K562 (cell line): ENCODE measurements at regions not wholly inside any gene's neighbourhood (a gene's known extent, or its start where the extent isn't known, plus 50 kb on each side); places are given as distances from the start of the nearest gene placed in this dataset.

Experiments used
- ATAC-seq: fragments of 200-7000 bp; cut with Tn5 transposase; 3 replicates; pipeline ENCODE4 v1.9.1; 2020; ENCODE audit warnings: moderate library complexity
- BruUV-seq: library from RNA; stranded (reverse); fragments of 400-500 nt; replicated peaks from 2 replicates; lab custom pipeline; 2021; lab: Mats Ljungman, UMichigan
- CTCF ChIA-PET: fragments of 300-600 bp; formaldehyde crosslinking; extraction: SDS; loops from one replicate; lab custom pipeline; 2021; ENCODE audit warnings: low intra/inter-chr PET ratio; lab: Yijun Ruan, JAX
- POLR2A ChIA-PET: fragments of 300-600, 350-650 bp; sonication (Branson Sonifier 250); formaldehyde crosslinking; extraction: SDS; loops from one replicate; lab custom pipeline; 2021; ENCODE audit warnings: antibody characterized with exemption, inconsistent platforms; lab: Yijun Ruan, JAX
- DNase-seq, 4 experiments: peaks; one replicate each; pipeline versions ENCODE4 v3.0.0 to v3.0.0-alpha.2; 2011 to 2018; ENCODE audit warnings: low spot score in 3 of 4, mixed read lengths in 3 of 4; ENCODE audit errors: extremely low read depth in 1 of 4
- FAIRE-seq: peaks from 2 replicates; lab custom pipeline; 2011; peaks lifted over from hg19 to GRCh38; lab: Jason Lieb, UNC
- H2AFZ ChIP-seq: 2 replicates; pipeline ENCODE4 v1.6.0; 2011; ENCODE audit warnings: low read depth, low read length, control low read depth, inconsistent platforms
- H3K27ac ChIP-seq: fragments of 200-600 bp; 3 replicates; pipeline ENCODE4 v1.8.0; 2011; ENCODE audit warnings: low read depth, mild to moderate bottlenecking, control low read depth, inconsistent platforms, low read length, moderate library complexity, mixed read lengths; ENCODE audit errors: extremely low read depth
- H3K27me3 ChIP-seq, 2 experiments: fragments of 300-600 bp in 1 of 2; 2 replicates in 1 of 2; 3 replicates in 1 of 2; pipeline versions ENCODE4 v1.6.0 to v1.8.0; 2011; ENCODE audit warnings: inconsistent platforms in 2 of 2, low read length in 2 of 2, mild to moderate bottlenecking in 1 of 2, mixed read lengths in 1 of 2, moderate library complexity in 1 of 2; ENCODE audit not compliant: control insufficient read depth in 2 of 2, insufficient read depth in 2 of 2
- H3K36me3 ChIP-seq: fragments of 300-600 bp; 3 replicates; pipeline ENCODE4 v1.8.0; 2011; ENCODE audit warnings: mild to moderate bottlenecking, low read length, inconsistent platforms; ENCODE audit not compliant: control insufficient read depth, insufficient read depth
- H3K4me1 ChIP-seq, 2 experiments: fragments of 200-600 bp in 1 of 2; replicated peaks in 1 of 2; 2 replicates in 1 of 2; 3 replicates in 1 of 2; pipeline versions ENCODE4 v1.5.1 to v1.8.0; 2011; ENCODE audit warnings: inconsistent platforms in 2 of 2, low read length in 2 of 2, mild to moderate bottlenecking in 1 of 2, mixed read lengths in 1 of 2, moderate library complexity in 1 of 2; ENCODE audit not compliant: control insufficient read depth in 2 of 2, insufficient read depth in 2 of 2
- H3K4me2 ChIP-seq: 2 replicates; pipeline ENCODE4 v1.6.1; 2011; ENCODE audit warnings: low read length, control low read depth, inconsistent platforms, mixed read lengths; ENCODE audit not compliant: insufficient read depth
- H3K4me3 ChIP-seq: fragments of 200-600 bp; sonication (generic), shearing (Covaris generic); 2 replicates; pipeline ENCODE4 v1.5.1; 2016; ENCODE audit warnings: control low read depth, inconsistent platforms
- H3K79me2 ChIP-seq: fragments of 200-600 bp; 3 replicates; pipeline ENCODE4 v1.8.0; 2011; ENCODE audit warnings: low read length, inconsistent platforms; ENCODE audit not compliant: control insufficient read depth, insufficient read depth
- H3K9ac ChIP-seq, 2 experiments: 2 replicates each; pipeline versions ENCODE4 v1.6.0 to v1.6.1; 2011; ENCODE audit warnings: low read depth in 2 of 2, low read length in 2 of 2, control low read depth in 1 of 2, inconsistent platforms in 1 of 2, mild to moderate bottlenecking in 1 of 2, mixed read lengths in 1 of 2; ENCODE audit not compliant: insufficient read depth in 1 of 2
- H3K9me1 ChIP-seq: one replicate; pipeline ENCODE4 v1.6.0; 2011; ENCODE audit warnings: inconsistent platforms, mild to moderate bottlenecking, low read length, moderate library complexity; ENCODE audit not compliant: control insufficient read depth, insufficient read depth
- H3K9me3 ChIP-seq: replicated peaks from 2 replicates; pipeline ENCODE4 v1.5.1; 2011; ENCODE audit warnings: low read depth, low read length, inconsistent platforms; ENCODE audit not compliant: control insufficient read depth, insufficient read depth
- H4K20me1 ChIP-seq: replicated peaks from 2 replicates; pipeline ENCODE4 v1.6.1; 2011; ENCODE audit warnings: low read length, inconsistent platforms, mixed read lengths; ENCODE audit not compliant: control insufficient read depth, insufficient read depth
- CBX5 ChIP-seq: IDR thresholded peaks from 2 replicates; pipeline ENCODE4 v1.6.1; 2014; ENCODE audit warnings: low read depth, borderline replicate concordance
- DACH1 ChIP-seq: fragments of 450-650 bp; IDR thresholded peaks from 2 replicates; pipeline ENCODE4 v1.6.1; 2018; ENCODE audit not compliant: partially characterized antibody
- KLF1 ChIP-seq: fragments of 450-650 bp; IDR thresholded peaks from 2 replicates; pipeline ENCODE4 v1.6.1; 2016; ENCODE audit warnings: missing genetic modification characterization, missing compliant biosample characterization
- NFYB ChIP-seq: IDR thresholded peaks from 2 replicates; pipeline ENCODE4 v1.6.1; 2011; ENCODE audit warnings: mild to moderate bottlenecking, moderate library complexity; ENCODE audit not compliant: insufficient read length; ENCODE audit errors: extremely low read depth
- PTRF ChIP-seq: fragments of 450-650 bp; IDR thresholded peaks from 2 replicates; pipeline ENCODE4 v1.6.1; 2016; ENCODE audit warnings: mild to moderate bottlenecking, missing genetic modification characterization, missing compliant biosample characterization
- RFX1 ChIP-seq: fragments of 450-650 bp; IDR thresholded peaks from 2 replicates; pipeline ENCODE4 v1.6.1; 2016; ENCODE audit warnings: mild to moderate bottlenecking, moderate library complexity
- SAP30 ChIP-seq: fragments of 200-600 bp; sonication (generic); IDR thresholded peaks from 2 replicates; pipeline ENCODE4 v1.6.1; 2012; ENCODE audit warnings: borderline replicate concordance, low read depth, mild to moderate bottlenecking, moderate library complexity, low read length, control low read depth, inconsistent platforms; ENCODE audit not compliant: insufficient read depth, poor library complexity, severe bottlenecking
- SP1 ChIP-seq: sonication (generic); formaldehyde crosslinking; IDR thresholded peaks from 2 replicates; pipeline ENCODE4 v1.8.1; 2022; ENCODE audit warnings: mild to moderate bottlenecking, missing genetic modification reagents
- TRIM28 ChIP-seq: fragments of 450-650 bp; IDR thresholded peaks from 2 replicates; pipeline ENCODE4 v1.6.1; 2017
- U2AF1 ChIP-seq: fragments of 200-400 bp; formaldehyde crosslinking; optimal IDR thresholded peaks from 2 replicates; pipeline ENCODE3; 2017; ENCODE audit warnings: mild to moderate bottlenecking, low read depth, low read length, moderate library complexity
- ZNF280A ChIP-seq: fragments of 450-650 bp; IDR thresholded peaks from 2 replicates; pipeline ENCODE4 v1.6.1; 2018; ENCODE audit warnings: mild to moderate bottlenecking, low read depth; ENCODE audit not compliant: partially characterized antibody
- WGBS: fragments of 100-300 bp; shearing (Covaris generic); methylation state at CpG from one replicate; pipeline ENCODE4 v1.1.6; 2016; ENCODE audit warnings: low coverage, mixed read lengths; ENCODE audit not compliant: insufficient coverage; ENCODE audit errors: missing lambda C conversion rate; 5-methylcytosine and 5-hydroxymethylcytosine counted together
- in situ Hi-C: fragments of 300-500 bp; cut with MboI; formaldehyde crosslinking; loops from 4 replicates; pipeline ENCODE4 v1.15.0; 2018; ENCODE audit warnings: inconsistent platforms, mixed read lengths
- intact Hi-C: fragments of 100-400 bp; cut with micrococcal nuclease; formaldehyde crosslinking; loops from 2 replicates; pipeline ENCODE4 v1.14.2; 2022
- TF ChIP-seq, protein P1 (sequence below): fragments of 450-650 bp; formaldehyde crosslinking; IDR thresholded peaks from 2 replicates; pipeline ENCODE4 v1.4.0; 2022; ENCODE audit warnings: mild to moderate bottlenecking, moderate library complexity

DNA sequence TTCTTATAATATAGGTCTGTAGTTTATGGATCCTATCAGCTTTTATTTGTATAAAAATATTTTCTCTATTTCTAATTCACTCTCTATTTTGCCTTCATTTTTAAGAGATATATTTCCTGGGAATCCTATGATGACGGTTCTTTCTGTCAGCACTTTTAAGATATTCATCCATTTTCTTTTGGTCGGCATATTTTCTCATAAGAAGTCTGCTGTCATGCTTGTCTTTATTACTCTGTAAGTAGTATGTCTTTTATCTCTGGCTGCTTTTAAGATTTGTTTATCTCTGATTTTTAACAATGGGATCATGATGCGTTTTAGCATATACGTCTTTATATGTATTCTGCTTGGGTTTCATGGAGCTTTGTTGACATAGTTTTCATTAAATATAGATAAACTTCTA, 175.5 kb downstream of the SNX19 start:
- CTCF ChIA-PET, result no interaction called here
- Histone ChIP-seq H4K20me1 (no peaks in the 10 kb centered on the region), H3K4me3 (no peak overlapping the region), H3K9me3 (no peaks in the 10 kb centered on the region), H3K9ac (no peak overlapping the region), H3K4me1 (no peaks in the 10 kb centered on the region), H2AFZ (no peak overlapping the region), H3K79me2 (no peaks in the 10 kb centered on the region), H3K36me3 (no peaks in the 10 kb centered on the region), H3K27me3 (no peaks in the 10 kb centered on the region), H3K27ac (no peak overlapping the region), H3K4me2 (no peak overlapping the region), H3K9me1 (no peaks in the 10 kb centered on the region)
- no peak for DNase-seq
- intact Hi-C loops, result no loop called here
- POLR2A ChIA-PET, result no interaction called here
- no peak for FAIRE-seq
- TF ChIP-seq TRIM28 (0 out of 2 replicates have a peak, but pooled peaks have one; percentile 34), SAP30 (no peak)
- ATAC-seq, result no peak
- no TSS peak for BruUV-seq
- in situ Hi-C loops, result no loop called here
- 0% methylated on average over 4 of the region's 4 CpGs for WGBS

DNA sequence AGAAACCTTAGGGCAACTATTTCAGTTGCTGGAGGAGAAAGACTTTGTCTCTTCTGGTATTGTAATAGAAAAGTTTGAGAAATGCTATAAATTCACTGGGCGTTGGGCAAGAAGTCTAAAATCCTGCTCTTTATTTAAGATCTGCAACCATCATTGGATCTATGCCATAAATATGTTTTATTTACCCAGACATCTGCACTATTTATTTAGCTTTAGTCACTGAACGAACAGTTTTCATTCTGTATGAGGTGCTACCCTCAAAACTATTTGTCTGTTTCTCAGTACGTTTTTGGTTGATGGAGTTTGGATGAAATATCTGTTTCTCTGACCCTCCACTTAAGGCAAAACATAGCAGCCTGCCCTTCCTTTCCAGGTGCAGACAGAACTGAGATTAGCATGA, 171.5 kb downstream of the SNX19 start:
- Histone ChIP-seq H3K36me3 (no peaks in the 10 kb centered on the region), H3K27me3 (no peaks in the 10 kb centered on the region), H3K9me1 (no peaks in the 10 kb centered on the region), H2AFZ (no peak overlapping the region), H3K79me2 (no peaks in the 10 kb centered on the region), H4K20me1 (no peaks in the 10 kb centered on the region), H3K4me3 (no peak overlapping the region), H3K27ac (no peak overlapping the region), H3K4me1 (no peaks in the 10 kb centered on the region), H3K9me3 (no peaks in the 10 kb centered on the region), H3K9ac (no peak overlapping the region), H3K4me2 (no peak overlapping the region)
- TF ChIP-seq PTRF (no peak), NFYB (no peak), KLF1 (no peak), ZNF280A (no peak), RFX1 (no peak), U2AF1 (no peak), CBX5 (no peak), DACH1 (no peak), SP1 (CRISPR knock-in tag) (no peak)
- TF ChIP-seq, protein P1, sequence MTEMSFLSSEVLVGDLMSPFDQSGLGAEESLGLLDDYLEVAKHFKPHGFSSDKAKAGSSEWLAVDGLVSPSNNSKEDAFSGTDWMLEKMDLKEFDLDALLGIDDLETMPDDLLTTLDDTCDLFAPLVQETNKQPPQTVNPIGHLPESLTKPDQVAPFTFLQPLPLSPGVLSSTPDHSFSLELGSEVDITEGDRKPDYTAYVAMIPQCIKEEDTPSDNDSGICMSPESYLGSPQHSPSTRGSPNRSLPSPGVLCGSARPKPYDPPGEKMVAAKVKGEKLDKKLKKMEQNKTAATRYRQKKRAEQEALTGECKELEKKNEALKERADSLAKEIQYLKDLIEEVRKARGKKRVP (CRISPR knock-in tag), result no peak
- no TSS peak for BruUV-seq
- FAIRE-seq (no peak), DNase-seq (no peak), ATAC-seq (no peak)
- CTCF ChIA-PET, result no interaction called here
- intact Hi-C loops, result no loop called here
- POLR2A ChIA-PET, result no interaction called here
- 0% methylated on average over 3 of the region's 3 CpGs for WGBS
- in situ Hi-C loops, result no loop called here
